GM12878 (cell line): ENCODE measurements at regions not wholly inside any gene's neighbourhood (a gene's known extent, or its start where the extent isn't known, plus 50 kb on each side); places are given as distances from the start of the nearest gene placed in this dataset.

Experiments used
- ATAC-seq: fragments of 200-7000 bp; cut with Tn5 transposase; 3 replicates; pipeline ENCODE4 v1.9.1; 2020; ENCODE audit warnings: mild to moderate bottlenecking, moderate library complexity
- BruUV-seq: library from RNA; stranded (reverse); fragments of 400-500 nt; replicated peaks from 2 replicates; lab custom pipeline; 2021; lab: Mats Ljungman, UMichigan
- CTCF ChIA-PET: fragments of 300-600 bp; sonication (Branson Sonifier 250); formaldehyde crosslinking; extraction: SDS; loops from one replicate; lab custom pipeline; 2021; ENCODE audit warnings: inconsistent platforms; lab: Yijun Ruan, JAX
- POLR2A ChIA-PET: fragments of 350-600 bp; formaldehyde crosslinking; extraction: SDS; loops from one replicate; lab custom pipeline; 2021; ENCODE audit warnings: inconsistent platforms; lab: Charles Lee
- RAD21 ChIA-PET: fragments of 300-600 bp; sonication (Branson Sonifier 250); formaldehyde crosslinking; loops from one replicate; lab custom pipeline; 2023; ENCODE audit warnings: antibody characterized with exemption; ENCODE audit not compliant: unreplicated experiment; lab: Charles Lee
- SMC1A ChIA-PET: fragments of 300-600 bp; sonication (Branson Sonifier 250); formaldehyde crosslinking; loops from one replicate; lab custom pipeline; 2023; ENCODE audit not compliant: unreplicated experiment, uncharacterized antibody; lab: Charles Lee
- DNase-seq: peaks from one replicate; pipeline ENCODE4 v3.0.0-alpha.2; 2011; ENCODE audit warnings: low read depth, low spot score
- FAIRE-seq: peaks from 3 replicates; lab custom pipeline; 2011; peaks lifted over from hg19 to GRCh38; lab: Jason Lieb, UNC
- H2AFZ ChIP-seq: 2 replicates; pipeline ENCODE4 v1.6.0; 2011; ENCODE audit warnings: low read depth, low read length, control low read depth; ENCODE audit not compliant: control insufficient read depth
- H3K27ac ChIP-seq: 2 replicates; pipeline ENCODE4 v1.5.1; 2011; ENCODE audit warnings: control low read depth; ENCODE audit not compliant: control insufficient read depth, insufficient read depth
- H3K27me3 ChIP-seq, 2 experiments: replicated peaks in 1 of 2; 2 replicates each; pipeline versions ENCODE4 v1.6.0 to v1.6.1; 2011; ENCODE audit warnings: low read length in 1 of 2; ENCODE audit not compliant: control insufficient read depth in 2 of 2, insufficient read depth in 2 of 2
- H3K36me3 ChIP-seq, 2 experiments: 2 replicates each; pipeline ENCODE4 v1.5.1; 2011; ENCODE audit warnings: low read length in 1 of 2; ENCODE audit not compliant: control insufficient read depth in 2 of 2, insufficient read depth in 2 of 2
- H3K4me1 ChIP-seq: 2 replicates; pipeline ENCODE4 v1.6.1; 2011; ENCODE audit warnings: mild to moderate bottlenecking, low read length, moderate library complexity, mixed read lengths; ENCODE audit not compliant: control insufficient read depth, insufficient read depth
- H3K4me2 ChIP-seq: 2 replicates; pipeline ENCODE4 v1.6.0; 2011; ENCODE audit warnings: control low read depth; ENCODE audit not compliant: control insufficient read depth, insufficient read depth
- H3K4me3 ChIP-seq: fragments of 200-600 bp; sonication (generic); 2 replicates; pipeline ENCODE4 v1.5.1; 2016
- H3K79me2 ChIP-seq: 2 replicates; pipeline ENCODE4 v1.6.0; 2011; ENCODE audit warnings: low read length; ENCODE audit not compliant: control insufficient read depth, insufficient read depth
- H3K9ac ChIP-seq: 2 replicates; pipeline ENCODE4 v1.8.0; 2011; ENCODE audit warnings: low read length, control low read depth, mixed read lengths; ENCODE audit not compliant: control insufficient read depth, insufficient read depth
- H3K9me3 ChIP-seq: replicated peaks from 3 replicates; pipeline ENCODE4 v1.5.1; 2011; ENCODE audit warnings: mild to moderate bottlenecking, low read length; ENCODE audit not compliant: control insufficient read depth, insufficient read depth
- H4K20me1 ChIP-seq: 2 replicates; pipeline ENCODE4 v1.6.0; 2011; ENCODE audit not compliant: control insufficient read depth, insufficient read depth
- ASH2L ChIP-seq: fragments of 300-600, 200-600 bp; sonication (generic); IDR thresholded peaks from 2 replicates; pipeline ENCODE4 v1.6.1; 2017; ENCODE audit warnings: low read depth, mild to moderate bottlenecking, borderline replicate concordance
- CBX5 ChIP-seq: sonication (generic); IDR thresholded peaks from 2 replicates; pipeline ENCODE4 v1.6.1; 2016; ENCODE audit warnings: low read depth, moderate library complexity, mild to moderate bottlenecking, inconsistent platforms
- CHD2 ChIP-seq: IDR thresholded peaks from 2 replicates; pipeline ENCODE4 v1.6.1; 2011; ENCODE audit warnings: low read depth, low read length, improper control_type of control experiment, borderline replicate concordance
- CHD4 ChIP-seq: fragments of 200-600 bp; sonication (generic); IDR thresholded peaks from 2 replicates; pipeline ENCODE4 v1.6.1; 2016; ENCODE audit warnings: mild to moderate bottlenecking
- HDGF ChIP-seq: fragments of 450-650 bp; IDR thresholded peaks from 2 replicates; pipeline ENCODE4 v1.6.1; 2016; ENCODE audit warnings: antibody characterized with exemption
- IRF5 ChIP-seq: fragments of 450-650 bp; IDR thresholded peaks from 2 replicates; pipeline ENCODE4 v1.6.1; 2017; ENCODE audit warnings: borderline replicate concordance
- MTA2 ChIP-seq: fragments of 450-650 bp; IDR thresholded peaks from 2 replicates; pipeline ENCODE4 v1.6.1; 2016; ENCODE audit warnings: low read depth, mild to moderate bottlenecking, moderate library complexity
- NFYA ChIP-seq: IDR thresholded peaks from 2 replicates; pipeline ENCODE4 v1.6.1; 2011; ENCODE audit warnings: low read depth, mild to moderate bottlenecking, low read length, improper control_type of control experiment, borderline replicate concordance
- NR2C1 ChIP-seq: fragments of 450-650 bp; IDR thresholded peaks from 2 replicates; pipeline ENCODE4 v1.6.1; 2017; ENCODE audit warnings: antibody characterized with exemption, mild to moderate bottlenecking, moderate library complexity
- PBX3 ChIP-seq: IDR thresholded peaks from 2 replicates; pipeline ENCODE4 v1.6.1; 2011; ENCODE audit warnings: mild to moderate bottlenecking, low read depth, low read length, moderate library complexity; ENCODE audit not compliant: insufficient replicate concordance
- PML ChIP-seq: IDR thresholded peaks from 2 replicates; pipeline ENCODE4 v1.6.1; 2012; ENCODE audit warnings: low read length, inconsistent platforms
- RAD21 ChIP-seq: IDR thresholded peaks from 2 replicates; pipeline ENCODE4 v1.6.1; 2011; ENCODE audit warnings: mild to moderate bottlenecking, low read depth, low read length, moderate library complexity; ENCODE audit not compliant: insufficient read depth
- RB1 ChIP-seq: fragments of 450-650 bp; formaldehyde crosslinking; IDR thresholded peaks from 2 replicates; pipeline ENCODE4 v1.6.1; 2017; ENCODE audit warnings: mild to moderate bottlenecking, borderline replicate concordance
- REST ChIP-seq: IDR thresholded peaks from 2 replicates; pipeline ENCODE4 v1.6.1; 2012; ENCODE audit warnings: mild to moderate bottlenecking, low read depth, low read length
- SMARCA5 ChIP-seq: fragments of 450-650 bp; IDR thresholded peaks from 2 replicates; pipeline ENCODE4 v1.6.1; 2017; ENCODE audit warnings: mild to moderate bottlenecking
- SP1 ChIP-seq: IDR thresholded peaks from one replicate; pipeline ENCODE4 v1.6.1; 2011; ENCODE audit warnings: low read depth, low read length
- SREBF2 ChIP-seq: IDR thresholded peaks from 2 replicates; pipeline ENCODE4 v1.6.1; 2012; ENCODE audit warnings: mild to moderate bottlenecking, low read length
- TCF12 ChIP-seq: IDR thresholded peaks from 2 replicates; pipeline ENCODE4 v1.6.1; 2011; ENCODE audit warnings: low read depth, mild to moderate bottlenecking, low read length
- YBX1 ChIP-seq: fragments of 450-650 bp; IDR thresholded peaks from 2 replicates; pipeline ENCODE4 v1.6.1; 2016; ENCODE audit warnings: antibody characterized with exemption
- WGBS: methylation state at CpG from one replicate; pipeline ENCODE4 v1.1.6; 2016; ENCODE audit warnings: low lambda C conversion rate; ENCODE audit not compliant: insufficient replicate concordance, insufficient coverage; ENCODE audit errors: missing lambda C conversion rate; 5-methylcytosine and 5-hydroxymethylcytosine counted together
- in situ Hi-C: fragments of 300-500 bp; cut with MboI; formaldehyde crosslinking; loops from 9 replicates; pipeline ENCODE4 v1.14.3; 2018; ENCODE audit warnings: mixed read lengths
- intact Hi-C: fragments of 100-400 bp; cut with micrococcal nuclease; formaldehyde crosslinking; loops from one replicate; pipeline ENCODE4 v1.14.2; 2022; ENCODE audit not compliant: unreplicated experiment
- TF ChIP-seq, protein P1 (sequence below): fragments of 450-650 bp; IDR thresholded peaks from 2 replicates; pipeline ENCODE4 v1.6.1; 2016; ENCODE audit warnings: mild to moderate bottlenecking

GRCh38 chrX:99588936-99589335 lies 821.1 kb downstream of the PCDH19 start:
- ChIA-PET CTCF (no interaction called here), POLR2A (no interaction called here), SMC1A (no interaction called here), RAD21 (no interaction called here)
- FAIRE-seq (no peak), ATAC-seq (no peak), DNase-seq (no peak)
- in situ Hi-C loops (no loop called here), intact Hi-C loops (no loop called here)
- Histone ChIP-seq H3K27me3 (no peaks in the 10 kb centered on the region), H3K4me1 (no peaks in the 10 kb centered on the region), H2AFZ (no peak overlapping the region), H3K4me2 (no peak overlapping the region), H3K9me3 (no peaks in the 10 kb centered on the region), H3K4me3 (no peak overlapping the region), H3K36me3 (no peaks in the 10 kb centered on the region), H3K9ac (no peak overlapping the region), H4K20me1 (no peaks in the 10 kb centered on the region), H3K79me2 (no peaks in the 10 kb centered on the region), H3K27ac (no peak overlapping the region)
- TF ChIP-seq, protein P1, sequence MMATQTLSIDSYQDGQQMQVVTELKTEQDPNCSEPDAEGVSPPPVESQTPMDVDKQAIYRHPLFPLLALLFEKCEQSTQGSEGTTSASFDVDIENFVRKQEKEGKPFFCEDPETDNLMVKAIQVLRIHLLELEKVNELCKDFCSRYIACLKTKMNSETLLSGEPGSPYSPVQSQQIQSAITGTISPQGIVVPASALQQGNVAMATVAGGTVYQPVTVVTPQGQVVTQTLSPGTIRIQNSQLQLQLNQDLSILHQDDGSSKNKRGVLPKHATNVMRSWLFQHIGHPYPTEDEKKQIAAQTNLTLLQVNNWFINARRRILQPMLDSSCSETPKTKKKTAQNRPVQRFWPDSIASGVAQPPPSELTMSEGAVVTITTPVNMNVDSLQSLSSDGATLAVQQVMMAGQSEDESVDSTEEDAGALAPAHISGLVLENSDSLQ, result no peak
- TF ChIP-seq IRF5, result no peak
- no peak for TF ChIP-seq PML
- no peak for TF ChIP-seq ASH2L
- TF ChIP-seq CHD2, result no peak
- TF ChIP-seq REST, result no peak
- no peak for TF ChIP-seq NFYA
- no peak for TF ChIP-seq YBX1
- TF ChIP-seq SREBF2, result no peak
- TF ChIP-seq HDGF, result no peak
- no peak for TF ChIP-seq NR2C1
- no peak for TF ChIP-seq MTA2
- TF ChIP-seq CBX5, result no peak
- TF ChIP-seq TCF12, result no peak
- no peak for TF ChIP-seq CHD4
- TF ChIP-seq RAD21, result no peak
- TF ChIP-seq SP1, result no peak
- no peak for TF ChIP-seq SMARCA5
- TF ChIP-seq RB1, result no peak
- TF ChIP-seq PBX3, result no peak
- BruUV-seq, result no TSS peak
- WGBS, result 40% methylated on average over 3 of the region's 3 CpGs
